Activated CD4-positive, alpha-beta T cell treated with anti-CD3 and anti-CD28 coated beads, Interleukin-2, amount 50 U/mL, for 4 hours (primary cell): ENCODE measurements at regions not wholly inside any gene's neighbourhood (a gene's known extent, or its start where the extent isn't known, plus 50 kb on each side); places are given as distances from the start of the nearest gene placed in this dataset.

ENCODE experiments used
- DNase-seq, 2 experiments: peaks; one replicate each; pipeline ENCODE4 v3.0.0-alpha.2; 2020

- DNase-seq, result no peak
Observed at GRCh38 chr6:122524056-122524455, 52.4 kb upstream of the SERINC1 start.

DNA sequence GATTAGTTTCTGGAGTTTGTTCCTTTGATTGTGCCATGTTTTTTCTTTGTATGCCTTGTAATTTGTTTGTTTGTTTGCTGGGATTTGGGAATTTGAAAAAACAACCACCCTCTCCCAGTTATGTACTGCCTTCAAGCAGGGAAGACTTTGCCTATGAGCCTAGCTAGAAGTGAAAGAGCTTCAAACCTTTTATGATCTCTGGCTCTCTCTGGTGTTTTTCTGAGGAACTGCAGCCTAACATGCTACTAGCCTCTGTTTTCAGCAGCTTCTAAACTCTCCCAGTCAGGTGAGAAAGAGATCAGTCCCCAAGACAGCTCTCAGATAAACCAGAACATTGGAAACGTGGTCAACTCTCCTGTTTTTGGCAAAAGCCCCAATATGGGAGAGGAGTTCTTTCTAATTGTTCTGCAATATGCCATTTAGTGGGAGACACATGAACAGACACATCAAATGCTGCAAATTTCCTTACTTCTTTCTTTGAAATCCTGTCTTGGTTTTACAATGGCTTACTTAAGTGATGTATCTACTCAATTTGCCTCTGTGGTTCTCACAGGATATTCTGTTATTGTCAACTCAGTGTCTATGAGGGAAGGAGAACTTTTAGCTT, 58.9 kb upstream of the SERINC1 start:
- peak; percentile 30 to 35 for DNase-seq

- DNase-seq, result no peak
Observed at GRCh38 chr6:122548281-122548680, 61.9 kb upstream of the PKIB start.

- DNase-seq, result no peak
Observed at GRCh38 chr6:122548820-122549219, 61.4 kb upstream of the PKIB start.

- no peak for DNase-seq
Observed at GRCh38 chr6:122553697-122554096, 56.5 kb upstream of the PKIB start.

GRCh38 chr6:122555561-122555960, 54.6 kb upstream of the PKIB start:
- DNase-seq, result no peak

GRCh38 chr6:122558080-122558479, 52.1 kb upstream of the PKIB start:
- no peak for DNase-seq
